Neural cell (in vitro differentiated cells): ENCODE measurements at regions not wholly inside any gene's neighbourhood (a gene's known extent, or its start where the extent isn't known, plus 50 kb on each side); places are given as distances from the start of the nearest gene placed in this dataset.

Experiments
- H2AFZ ChIP-seq: fragments of 200-600, 300-800 bp; sonication (generic), shearing (Covaris generic); 2 replicates; pipeline ENCODE4 v1.6.0; 2014; ENCODE audit warnings: low read depth, mild to moderate bottlenecking, antibody characterized with exemption, low read length, moderate library complexity
- H3F3A ChIP-seq: fragments of 200-600 bp; shearing (Covaris generic); 2 replicates; pipeline ENCODE4 v1.6.1; 2016; ENCODE audit warnings: mild to moderate bottlenecking, moderate library complexity, mixed read lengths, antibody characterized with exemption, low read length; ENCODE audit not compliant: insufficient read depth, poor library complexity, severe bottlenecking
- H3K27ac ChIP-seq: fragments of 200-600, 300-800 bp; sonication (generic), shearing (Covaris generic); 2 replicates; pipeline ENCODE4 v1.5.1; 2014; ENCODE audit warnings: mild to moderate bottlenecking, low read length, moderate library complexity
- H3K27me3 ChIP-seq: fragments of 300-800, 200-600 bp; sonication (generic), shearing (Covaris generic); 2 replicates; pipeline ENCODE4 v1.6.0; 2014; ENCODE audit warnings: mild to moderate bottlenecking, low read depth, low read length, moderate library complexity; ENCODE audit not compliant: insufficient read depth
- H3K36me3 ChIP-seq: fragments of 300-800, 200-600 bp; sonication (generic), shearing (Covaris generic); 2 replicates; pipeline ENCODE4 v1.5.1; 2014; ENCODE audit warnings: mild to moderate bottlenecking, antibody characterized with exemption, low read length, moderate library complexity; ENCODE audit not compliant: insufficient read depth
- H3K4me2 ChIP-seq: fragments of 300-800, 200-600 bp; sonication (generic), shearing (Covaris generic); 2 replicates; pipeline ENCODE4 v1.6.0; 2014; ENCODE audit warnings: mild to moderate bottlenecking, low read length
- H3K4me3 ChIP-seq: fragments of 300-800, 200-600 bp; sonication (generic), shearing (Covaris generic); 2 replicates; pipeline ENCODE4 v1.5.1; 2014; ENCODE audit warnings: mild to moderate bottlenecking, low read length, moderate library complexity
- H3K79me2 ChIP-seq: fragments of 200-600 bp; shearing (Covaris generic); replicated peaks from 2 replicates; pipeline ENCODE4 v1.6.0; 2014; ENCODE audit warnings: mild to moderate bottlenecking, low read length, moderate library complexity; ENCODE audit not compliant: insufficient read depth
- H3K9ac ChIP-seq: fragments of 300-800, 200-600 bp; sonication (generic), shearing (Covaris generic); 2 replicates; pipeline ENCODE4 v1.6.1; 2016; ENCODE audit warnings: mild to moderate bottlenecking, low read length, mixed read lengths
- H3K9me2 ChIP-seq: fragments of 200-600 bp; shearing (Covaris generic); 2 replicates; pipeline ENCODE4 v1.6.1; 2016; ENCODE audit warnings: mild to moderate bottlenecking, low read length, mixed read lengths; ENCODE audit not compliant: insufficient read depth
- H3K9me3 ChIP-seq: fragments of 200-600, 300-800 bp; sonication (generic), shearing (Covaris generic); 2 replicates; pipeline ENCODE4 v1.6.1; 2016; ENCODE audit warnings: mild to moderate bottlenecking, mixed run types, low read length, moderate library complexity, mixed read lengths
- H4K20me1 ChIP-seq: fragments of 200-600 bp; shearing (Covaris generic); 2 replicates; pipeline ENCODE4 v1.6.1; 2016; ENCODE audit warnings: mild to moderate bottlenecking, mixed run types; ENCODE audit not compliant: insufficient read depth
- EP300 ChIP-seq: fragments of 450-650 bp; conservative IDR thresholded peaks from 2 replicates; pipeline ENCODE4 v1.6.1; 2014; ENCODE audit warnings: antibody characterized with exemption, mild to moderate bottlenecking, moderate library complexity; ENCODE audit not compliant: poor library complexity, severe bottlenecking
- EZH2 ChIP-seq: fragments of 200-600, 300-800 bp; shearing (Covaris generic), sonication (generic); IDR thresholded peaks from 2 replicates; pipeline ENCODE4 v1.6.1; 2014; ENCODE audit warnings: antibody characterized with exemption, low read length, borderline replicate concordance, mild to moderate bottlenecking; ENCODE audit not compliant: insufficient read depth, poor library complexity, severe bottlenecking
- MXI1 ChIP-seq: fragments of 450-650 bp; conservative IDR thresholded peaks from 2 replicates; pipeline ENCODE4 v1.6.1; 2014; ENCODE audit warnings: antibody characterized with exemption, mild to moderate bottlenecking; ENCODE audit not compliant: poor library complexity, severe bottlenecking
- POLR2AphosphoS5 ChIP-seq: IDR thresholded peaks from 2 replicates; pipeline ENCODE4 v1.6.1; 2012
- RAD21 ChIP-seq: fragments of 450-650 bp; conservative IDR thresholded peaks from 2 replicates; pipeline ENCODE4 v1.6.1; 2014; ENCODE audit warnings: antibody characterized with exemption, mild to moderate bottlenecking, moderate library complexity
- SMC3 ChIP-seq: fragments of 450-650 bp; conservative IDR thresholded peaks from 2 replicates; pipeline ENCODE4 v1.6.1; 2014; ENCODE audit warnings: antibody characterized with exemption, mild to moderate bottlenecking, moderate library complexity; ENCODE audit not compliant: poor library complexity
- TAF1 ChIP-seq: IDR thresholded peaks from 2 replicates; pipeline ENCODE4 v1.6.1; 2012; ENCODE audit warnings: low read depth
- TF ChIP-seq, protein P1 (sequence below): IDR thresholded peaks from 2 replicates; pipeline ENCODE4 v1.6.1; 2012; ENCODE audit warnings: borderline replicate concordance
- TF ChIP-seq, protein P2 (sequence below): fragments of 450-650 bp; IDR thresholded peaks from 2 replicates; pipeline ENCODE4 v1.5.1; 2014; ENCODE audit warnings: antibody characterized with exemption, mild to moderate bottlenecking, moderate library complexity; ENCODE audit not compliant: poor library complexity, severe bottlenecking

DNA sequence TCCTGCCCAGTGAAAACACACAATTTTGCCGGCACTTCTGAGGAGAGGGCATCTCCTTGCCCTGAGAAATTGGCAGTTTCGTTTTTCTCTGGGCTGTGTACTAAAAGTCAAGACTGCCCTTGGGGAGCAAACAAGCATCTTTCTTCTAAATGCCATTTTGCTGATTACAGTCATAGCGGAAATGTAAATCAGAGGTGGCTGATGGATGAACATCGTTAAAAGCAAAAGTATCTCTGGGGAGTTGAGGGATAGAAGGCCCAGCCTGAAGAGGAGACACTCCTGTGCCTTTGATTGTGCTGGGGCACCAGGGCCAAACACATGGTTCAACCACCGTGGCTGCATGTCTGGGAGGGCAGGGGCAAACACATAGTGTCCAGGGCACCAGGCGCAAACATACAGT, 49.8 kb downstream of the ABCC12 start:
- Histone ChIP-seq H3K79me2 (no peaks in the 10 kb centered on the region), H3K9me3 (no peaks in the 10 kb centered on the region), H3K27me3 (no peaks in the 10 kb centered on the region), H3K4me2 (no peak overlapping the region), H3K9ac (no peak overlapping the region), H2AFZ (no peak overlapping the region), H3K9me2 (no peaks in the 10 kb centered on the region), H3K36me3 (no peaks in the 10 kb centered on the region), H3K27ac (no peak overlapping the region), H3K4me3 (no peak overlapping the region), H4K20me1 (no peaks in the 10 kb centered on the region), H3F3A (no peaks in the 10 kb centered on the region)
- TF ChIP-seq MXI1 (no peak), SMC3 (no peak), POLR2AphosphoS5 (no peak), EZH2 (no peak), TAF1 (no peak), RAD21 (no peak), EP300 (no peak)
- TF ChIP-seq, protein P1, sequence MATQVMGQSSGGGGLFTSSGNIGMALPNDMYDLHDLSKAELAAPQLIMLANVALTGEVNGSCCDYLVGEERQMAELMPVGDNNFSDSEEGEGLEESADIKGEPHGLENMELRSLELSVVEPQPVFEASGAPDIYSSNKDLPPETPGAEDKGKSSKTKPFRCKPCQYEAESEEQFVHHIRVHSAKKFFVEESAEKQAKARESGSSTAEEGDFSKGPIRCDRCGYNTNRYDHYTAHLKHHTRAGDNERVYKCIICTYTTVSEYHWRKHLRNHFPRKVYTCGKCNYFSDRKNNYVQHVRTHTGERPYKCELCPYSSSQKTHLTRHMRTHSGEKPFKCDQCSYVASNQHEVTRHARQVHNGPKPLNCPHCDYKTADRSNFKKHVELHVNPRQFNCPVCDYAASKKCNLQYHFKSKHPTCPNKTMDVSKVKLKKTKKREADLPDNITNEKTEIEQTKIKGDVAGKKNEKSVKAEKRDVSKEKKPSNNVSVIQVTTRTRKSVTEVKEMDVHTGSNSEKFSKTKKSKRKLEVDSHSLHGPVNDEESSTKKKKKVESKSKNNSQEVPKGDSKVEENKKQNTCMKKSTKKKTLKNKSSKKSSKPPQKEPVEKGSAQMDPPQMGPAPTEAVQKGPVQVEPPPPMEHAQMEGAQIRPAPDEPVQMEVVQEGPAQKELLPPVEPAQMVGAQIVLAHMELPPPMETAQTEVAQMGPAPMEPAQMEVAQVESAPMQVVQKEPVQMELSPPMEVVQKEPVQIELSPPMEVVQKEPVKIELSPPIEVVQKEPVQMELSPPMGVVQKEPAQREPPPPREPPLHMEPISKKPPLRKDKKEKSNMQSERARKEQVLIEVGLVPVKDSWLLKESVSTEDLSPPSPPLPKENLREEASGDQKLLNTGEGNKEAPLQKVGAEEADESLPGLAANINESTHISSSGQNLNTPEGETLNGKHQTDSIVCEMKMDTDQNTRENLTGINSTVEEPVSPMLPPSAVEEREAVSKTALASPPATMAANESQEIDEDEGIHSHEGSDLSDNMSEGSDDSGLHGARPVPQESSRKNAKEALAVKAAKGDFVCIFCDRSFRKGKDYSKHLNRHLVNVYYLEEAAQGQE, result no peak
- TF ChIP-seq, protein P2, sequence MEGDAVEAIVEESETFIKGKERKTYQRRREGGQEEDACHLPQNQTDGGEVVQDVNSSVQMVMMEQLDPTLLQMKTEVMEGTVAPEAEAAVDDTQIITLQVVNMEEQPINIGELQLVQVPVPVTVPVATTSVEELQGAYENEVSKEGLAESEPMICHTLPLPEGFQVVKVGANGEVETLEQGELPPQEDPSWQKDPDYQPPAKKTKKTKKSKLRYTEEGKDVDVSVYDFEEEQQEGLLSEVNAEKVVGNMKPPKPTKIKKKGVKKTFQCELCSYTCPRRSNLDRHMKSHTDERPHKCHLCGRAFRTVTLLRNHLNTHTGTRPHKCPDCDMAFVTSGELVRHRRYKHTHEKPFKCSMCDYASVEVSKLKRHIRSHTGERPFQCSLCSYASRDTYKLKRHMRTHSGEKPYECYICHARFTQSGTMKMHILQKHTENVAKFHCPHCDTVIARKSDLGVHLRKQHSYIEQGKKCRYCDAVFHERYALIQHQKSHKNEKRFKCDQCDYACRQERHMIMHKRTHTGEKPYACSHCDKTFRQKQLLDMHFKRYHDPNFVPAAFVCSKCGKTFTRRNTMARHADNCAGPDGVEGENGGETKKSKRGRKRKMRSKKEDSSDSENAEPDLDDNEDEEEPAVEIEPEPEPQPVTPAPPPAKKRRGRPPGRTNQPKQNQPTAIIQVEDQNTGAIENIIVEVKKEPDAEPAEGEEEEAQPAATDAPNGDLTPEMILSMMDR, result no peak

DNA sequence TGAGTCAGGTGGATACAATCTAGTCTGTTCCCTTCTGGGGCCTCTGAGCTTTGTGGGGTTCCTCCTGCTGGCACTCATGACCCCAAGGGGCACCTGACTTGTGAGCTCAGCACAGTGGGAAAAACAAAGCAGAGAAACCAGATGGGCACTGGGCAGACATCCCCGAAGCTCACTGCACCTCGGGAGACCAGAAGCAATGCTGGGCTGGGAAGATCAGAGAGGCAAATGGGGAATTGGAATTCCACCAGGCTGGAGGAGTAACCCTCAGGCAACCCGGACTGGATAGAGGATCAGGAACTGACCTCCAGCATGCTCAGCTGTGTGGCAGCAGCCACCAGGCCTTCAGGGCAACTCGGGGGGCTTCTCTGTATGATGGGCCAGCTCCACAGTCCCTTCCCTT, 50.3 kb downstream of the ABCC12 start:
- Histone ChIP-seq H3K9me3 (no peaks in the 10 kb centered on the region), H3K79me2 (no peaks in the 10 kb centered on the region), H3K36me3 (no peaks in the 10 kb centered on the region), H4K20me1 (no peaks in the 10 kb centered on the region), H3K27me3 (no peaks in the 10 kb centered on the region), H3K9me2 (no peaks in the 10 kb centered on the region), H3K4me3 (no peak overlapping the region), H3F3A (no peaks in the 10 kb centered on the region), H3K9ac (no peak overlapping the region), H3K4me2 (no peak overlapping the region), H2AFZ (no peak overlapping the region), H3K27ac (no peak overlapping the region)
- no peak for TF ChIP-seq TAF1
- no peak for TF ChIP-seq MXI1

DNA sequence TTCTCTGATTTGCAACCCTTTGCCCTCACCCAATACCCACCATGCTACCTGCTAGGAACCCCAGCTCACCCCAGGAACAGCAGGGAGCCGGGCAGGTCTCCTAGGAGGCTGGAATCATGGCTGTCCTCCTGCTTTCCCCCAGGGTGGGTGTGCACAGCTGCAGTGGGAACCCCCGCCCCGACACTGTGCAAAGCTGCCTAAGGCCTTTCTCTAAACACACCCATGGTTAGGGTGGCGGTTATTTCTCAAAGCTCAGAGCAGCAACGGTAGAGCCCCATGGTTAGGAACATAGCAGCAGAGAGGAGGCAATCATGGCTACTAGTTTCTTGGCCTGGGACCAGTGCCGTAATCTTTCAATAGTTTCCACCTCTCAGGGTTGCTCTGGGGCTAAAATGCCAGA, 52.2 kb downstream of the ABCC12 start:
- Histone ChIP-seq H3K27me3 (no peaks in the 10 kb centered on the region), H3K9ac (no peak overlapping the region), H3K9me3 (no peaks in the 10 kb centered on the region), H2AFZ (no peak overlapping the region), H3K9me2 (no peaks in the 10 kb centered on the region), H4K20me1 (no peaks in the 10 kb centered on the region), H3K27ac (no peak overlapping the region), H3K4me3 (no peak overlapping the region), H3F3A (no peaks in the 10 kb centered on the region), H3K4me2 (no peak overlapping the region), H3K79me2 (no peaks in the 10 kb centered on the region), H3K36me3 (no peaks in the 10 kb centered on the region)
- TF ChIP-seq MXI1, result no peak
